GM23338 (cell line): ENCODE measurements at regions not wholly inside any gene's neighbourhood (a gene's known extent, or its start where the extent isn't known, plus 50 kb on each side); places are given as distances from the start of the nearest gene placed in this dataset.

ENCODE experiments used
- JUNB ChIP-seq: IDR thresholded peaks from one replicate; pipeline ENCODE4 v1.6.1; 2016; ENCODE audit warnings: antibody characterized with exemption; ENCODE audit not compliant: unreplicated experiment
- POLR2AphosphoS5 ChIP-seq: IDR thresholded peaks from 2 replicates; pipeline ENCODE4 v1.6.1; 2016; ENCODE audit warnings: antibody characterized with exemption, low read depth
- STAT1 ChIP-seq: IDR thresholded peaks from one replicate; pipeline ENCODE4 v1.6.1; 2016; ENCODE audit warnings: antibody characterized with exemption; ENCODE audit not compliant: unreplicated experiment
- TF ChIP-seq, protein P1 (sequence below), 2 experiments: fragments of 200-600 bp in 1 of 2; sonication (generic) in 1 of 2; conservative IDR thresholded peaks; 2 replicates each; pipeline versions ENCODE4 v1.5.1 to v1.6.1; 2016 to 2017; ENCODE audit warnings: antibody characterized with exemption in 2 of 2, low read depth in 2 of 2, mild to moderate bottlenecking in 2 of 2, moderate library complexity in 1 of 2

DNA sequence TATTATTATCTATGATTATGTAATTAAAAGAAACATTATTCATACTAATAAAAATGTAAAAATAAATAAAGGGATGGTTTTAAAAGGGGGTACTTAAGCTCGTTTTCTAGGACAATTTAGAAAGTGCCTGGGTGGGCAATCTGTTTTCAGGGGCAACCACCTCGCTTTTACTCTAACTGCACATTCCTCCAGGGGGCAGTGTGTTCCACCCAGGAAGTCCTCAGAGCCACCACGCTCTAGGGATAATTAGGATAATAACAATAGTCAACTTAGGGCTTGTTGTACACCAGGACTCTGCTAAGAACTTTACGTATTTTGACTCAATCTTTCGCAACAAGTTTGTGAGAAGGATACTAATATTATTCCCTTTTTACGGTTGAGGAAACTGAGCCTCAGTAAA lies 396.7 kb upstream of the MAF start:
- TF ChIP-seq, protein P1, sequence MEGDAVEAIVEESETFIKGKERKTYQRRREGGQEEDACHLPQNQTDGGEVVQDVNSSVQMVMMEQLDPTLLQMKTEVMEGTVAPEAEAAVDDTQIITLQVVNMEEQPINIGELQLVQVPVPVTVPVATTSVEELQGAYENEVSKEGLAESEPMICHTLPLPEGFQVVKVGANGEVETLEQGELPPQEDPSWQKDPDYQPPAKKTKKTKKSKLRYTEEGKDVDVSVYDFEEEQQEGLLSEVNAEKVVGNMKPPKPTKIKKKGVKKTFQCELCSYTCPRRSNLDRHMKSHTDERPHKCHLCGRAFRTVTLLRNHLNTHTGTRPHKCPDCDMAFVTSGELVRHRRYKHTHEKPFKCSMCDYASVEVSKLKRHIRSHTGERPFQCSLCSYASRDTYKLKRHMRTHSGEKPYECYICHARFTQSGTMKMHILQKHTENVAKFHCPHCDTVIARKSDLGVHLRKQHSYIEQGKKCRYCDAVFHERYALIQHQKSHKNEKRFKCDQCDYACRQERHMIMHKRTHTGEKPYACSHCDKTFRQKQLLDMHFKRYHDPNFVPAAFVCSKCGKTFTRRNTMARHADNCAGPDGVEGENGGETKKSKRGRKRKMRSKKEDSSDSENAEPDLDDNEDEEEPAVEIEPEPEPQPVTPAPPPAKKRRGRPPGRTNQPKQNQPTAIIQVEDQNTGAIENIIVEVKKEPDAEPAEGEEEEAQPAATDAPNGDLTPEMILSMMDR (conservative IDR thresholded peaks at IDR 0.05; ENCODE audit: low read depth in 2 of 2) = peak; percentile 72 to 79
- TF ChIP-seq POLR2AphosphoS5 = no peak
- no peak for TF ChIP-seq STAT1
- TF ChIP-seq JUNB = no peak
